ENCODE measurements at regions not wholly inside any gene's neighbourhood (a gene's known extent, or its start where the extent isn't known, plus 50 kb on each side); places are given as distances from the start of the nearest gene placed in this dataset.
"Not testable (repeated sequence)": the region's sequence is repeated elsewhere in the genome, so short reads cannot be mapped to it uniquely, and the experiment has no call there.

DNA sequence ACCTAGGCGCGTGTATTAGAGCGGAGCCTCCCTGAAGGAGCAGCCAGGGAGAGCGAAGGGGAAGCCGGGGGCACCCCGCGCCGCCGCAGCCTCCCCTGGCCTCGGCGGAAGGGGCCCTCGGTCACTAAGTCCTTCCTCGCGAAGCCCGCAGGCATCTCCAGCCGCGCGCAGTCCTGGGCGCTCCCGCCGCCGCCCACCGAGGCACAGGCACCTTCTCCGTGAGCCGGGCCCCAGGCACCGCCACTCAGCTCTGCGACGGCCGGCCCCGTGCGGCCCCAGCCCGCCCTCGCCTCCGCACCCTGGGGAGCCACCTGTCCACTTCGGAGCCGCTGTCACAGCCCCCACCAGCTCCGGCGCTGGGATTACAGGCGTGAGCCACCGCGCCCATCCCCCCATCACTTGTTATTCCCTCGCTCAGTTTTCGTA, 80.8 kb downstream of the ZNF467 start:
- H3K9me3 ChIP-seq (ENCODE audit: control insufficient read depth, low read depth, low read length) = no peaks in the 10 kb centered on the region
- H3K9ac ChIP-seq (ENCODE audit: low read length) = no peak overlapping the region
- peak overlapping the region; percentile 68 for H3K4me3 ChIP-seq (ENCODE audit: low read length)
- H3K27me3 ChIP-seq (ENCODE audit: control insufficient read depth, insufficient read depth, low read length) = peaks cover 9% of the 10 kb centered on the region
- H3K27ac ChIP-seq (ENCODE audit: low read length) = no peak overlapping the region
- H3K36me3 ChIP-seq (ENCODE audit: control insufficient read depth, low read depth, low read length) = no peaks in the 10 kb centered on the region
- no peaks in the 10 kb centered on the region for H3K4me1 ChIP-seq (ENCODE audit: control insufficient read depth, low read depth, low read length)

- H3K36me3 ChIP-seq (ENCODE audit: control insufficient read depth, low read depth, low read length) = no peaks in the 10 kb centered on the region
- no peaks in the 10 kb centered on the region for H3K9me3 ChIP-seq (ENCODE audit: control insufficient read depth, low read depth, low read length)
- peaks cover 9% of the 10 kb centered on the region for H3K27me3 ChIP-seq (ENCODE audit: control insufficient read depth, insufficient read depth, low read length)
- no peak overlapping the region for H3K27ac ChIP-seq (ENCODE audit: low read length)
- no peak overlapping the region for H3K9ac ChIP-seq (ENCODE audit: low read length)
- no peaks in the 10 kb centered on the region for H3K4me1 ChIP-seq (ENCODE audit: control insufficient read depth, low read depth, low read length)
- peak overlapping the region; percentile 68 for H3K4me3 ChIP-seq (ENCODE audit: low read length)
Measured at GRCh38 chr7:149692056-149692455, 81.3 kb downstream of the ZNF467 start.

- H3K4me1 ChIP-seq (ENCODE audit: control insufficient read depth, low read depth, low read length) = peaks cover 5% of the 10 kb centered on the region
- no peaks in the 10 kb centered on the region for H3K9me3 ChIP-seq (ENCODE audit: control insufficient read depth, low read depth, low read length)
- no peak overlapping the region for H3K9ac ChIP-seq (ENCODE audit: low read length)
- no peak overlapping the region for H3K27ac ChIP-seq (ENCODE audit: low read length)
- peaks cover 9% of the 10 kb centered on the region for H3K27me3 ChIP-seq (ENCODE audit: control insufficient read depth, insufficient read depth, low read length)
- no peak overlapping the region for H3K4me3 ChIP-seq (ENCODE audit: low read length)
- H3K36me3 ChIP-seq (ENCODE audit: control insufficient read depth, low read depth, low read length) = no peaks in the 10 kb centered on the region
Measured at GRCh38 chr7:149690688-149691446, 82.5 kb downstream of the ZNF467 start.

GRCh38 chr7:149689291-149689721, 84.1 kb downstream of the ZNF467 start:
- Histone ChIP-seq H3K9ac (ENCODE audit: low read length) (no peak overlapping the region), H3K4me3 (ENCODE audit: low read length) (no peak overlapping the region), H3K4me1 (ENCODE audit: control insufficient read depth, low read depth, low read length) (peaks cover 9% of the 10 kb centered on the region), H3K36me3 (ENCODE audit: control insufficient read depth, low read depth, low read length) (no peaks in the 10 kb centered on the region), H3K9me3 (ENCODE audit: control insufficient read depth, low read depth, low read length) (no peaks in the 10 kb centered on the region), H3K27me3 (ENCODE audit: control insufficient read depth, insufficient read depth, low read length) (peaks cover 9% of the 10 kb centered on the region), H3K27ac (ENCODE audit: low read length) (no peak overlapping the region)

GRCh38 chr7:149688836-149689235, 84.6 kb downstream of the ZNF467 start:
- Histone ChIP-seq H3K9ac (ENCODE audit: low read length) (no peak overlapping the region), H3K4me3 (ENCODE audit: low read length) (no peak overlapping the region), H3K9me3 (ENCODE audit: control insufficient read depth, low read depth, low read length) (no peaks in the 10 kb centered on the region), H3K27ac (ENCODE audit: low read length) (no peak overlapping the region), H3K4me1 (ENCODE audit: control insufficient read depth, low read depth, low read length) (peaks cover 9% of the 10 kb centered on the region), H3K27me3 (ENCODE audit: control insufficient read depth, insufficient read depth, low read length) (peaks cover 9% of the 10 kb centered on the region), H3K36me3 (ENCODE audit: control insufficient read depth, low read depth, low read length) (no peaks in the 10 kb centered on the region)

DNA sequence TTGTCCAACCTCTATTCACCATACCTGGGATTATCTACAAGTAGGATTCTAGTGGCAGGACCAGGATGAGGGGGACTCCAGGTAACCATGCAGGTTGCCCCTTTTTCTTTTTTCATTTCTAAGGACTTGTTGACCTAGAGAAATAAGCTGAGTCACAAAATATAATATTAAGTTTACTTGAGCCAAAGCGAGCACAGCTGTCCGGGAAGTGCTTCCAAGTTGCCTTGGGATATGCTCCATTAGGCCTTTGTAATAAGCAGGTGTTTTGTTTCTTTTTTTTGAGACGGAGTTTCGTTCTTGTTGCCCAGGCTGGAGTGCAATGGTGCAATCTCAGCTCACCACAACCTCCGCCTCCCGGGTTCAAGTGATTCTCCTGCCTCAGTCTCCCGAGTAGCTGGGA, 85.6 kb downstream of the ZNF467 start:
- not testable (repeated sequence) for H3K27me3 ChIP-seq (ENCODE audit: control insufficient read depth, insufficient read depth, low read length); H3K36me3 ChIP-seq (ENCODE audit: control insufficient read depth, low read depth, low read length); H3K9me3 ChIP-seq (ENCODE audit: control insufficient read depth, low read depth, low read length); H3K9ac ChIP-seq (ENCODE audit: low read length); H3K27ac ChIP-seq (ENCODE audit: low read length); H3K4me3 ChIP-seq (ENCODE audit: low read length)
- H3K4me1 ChIP-seq (ENCODE audit: control insufficient read depth, low read depth, low read length) = peaks cover 13% of the 10 kb centered on the region

DNA sequence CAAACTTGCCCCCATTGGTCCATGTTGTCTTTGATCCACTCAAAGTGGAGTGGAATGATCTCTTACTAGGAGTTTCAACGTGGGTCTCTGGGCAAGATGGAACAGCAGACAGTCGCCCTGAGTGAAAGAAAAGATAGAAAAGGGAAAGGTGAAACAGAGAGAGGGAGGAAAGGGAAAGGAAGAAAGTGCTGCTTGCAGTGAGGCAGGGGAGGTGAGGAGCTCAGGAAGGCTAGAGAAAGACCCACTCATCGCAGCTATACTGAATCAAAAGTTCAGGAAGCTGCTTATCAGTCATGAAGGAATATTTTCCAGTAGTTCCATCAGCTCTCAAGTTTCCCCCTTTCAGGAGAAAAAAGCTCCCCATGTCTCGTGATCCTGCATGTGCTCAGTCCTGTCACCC, 86.9 kb downstream of the ZNF467 start:
- Histone ChIP-seq H3K27ac (ENCODE audit: low read length) (no peak overlapping the region), H3K27me3 (ENCODE audit: control insufficient read depth, insufficient read depth, low read length) (no peaks in the 10 kb centered on the region), H3K36me3 (ENCODE audit: control insufficient read depth, low read depth, low read length) (no peaks in the 10 kb centered on the region), H3K9me3 (ENCODE audit: control insufficient read depth, low read depth, low read length) (no peaks in the 10 kb centered on the region), H3K4me3 (ENCODE audit: low read length) (no peak overlapping the region), H3K4me1 (ENCODE audit: control insufficient read depth, low read depth, low read length) (peaks cover 24% of the 10 kb centered on the region), H3K9ac (ENCODE audit: low read length) (no peak overlapping the region)

DNA sequence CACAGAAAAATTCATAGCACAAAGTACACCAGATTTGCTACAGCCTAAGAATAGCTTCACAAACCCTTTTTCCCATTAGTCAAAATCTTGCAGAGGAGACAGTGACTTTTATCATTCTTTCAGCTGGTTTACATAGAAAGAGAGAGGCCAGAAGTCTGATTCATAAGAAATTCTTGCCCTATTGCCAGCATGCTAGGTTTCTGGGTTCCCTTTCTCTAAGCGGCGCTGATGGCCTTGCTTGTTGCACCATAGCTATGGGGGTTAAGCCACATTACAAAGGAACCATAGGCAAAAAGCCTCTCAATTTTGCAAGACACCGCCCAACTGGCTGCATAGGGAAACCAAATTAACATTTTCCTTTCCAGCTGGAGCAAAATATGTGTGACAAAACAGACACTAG, 87.4 kb downstream of the ZNF467 start:
- peaks cover 26% of the 10 kb centered on the region for H3K4me1 ChIP-seq (ENCODE audit: control insufficient read depth, low read depth, low read length)
- no peaks in the 10 kb centered on the region for H3K27me3 ChIP-seq (ENCODE audit: control insufficient read depth, insufficient read depth, low read length)
- no peaks in the 10 kb centered on the region for H3K9me3 ChIP-seq (ENCODE audit: control insufficient read depth, low read depth, low read length)
- no peaks in the 10 kb centered on the region for H3K36me3 ChIP-seq (ENCODE audit: control insufficient read depth, low read depth, low read length)
- no peak overlapping the region for H3K9ac ChIP-seq (ENCODE audit: low read length)
- no peak overlapping the region for H3K4me3 ChIP-seq (ENCODE audit: low read length)
- H3K27ac ChIP-seq (ENCODE audit: low read length) = no peak overlapping the region

- H3K36me3 ChIP-seq (ENCODE audit: control insufficient read depth, low read depth, low read length) = no peaks in the 10 kb centered on the region
- peaks cover 26% of the 10 kb centered on the region for H3K4me1 ChIP-seq (ENCODE audit: control insufficient read depth, low read depth, low read length)
- H3K4me3 ChIP-seq (ENCODE audit: low read length) = no peak overlapping the region
- H3K27me3 ChIP-seq (ENCODE audit: control insufficient read depth, insufficient read depth, low read length) = no peaks in the 10 kb centered on the region
- no peaks in the 10 kb centered on the region for H3K9me3 ChIP-seq (ENCODE audit: control insufficient read depth, low read depth, low read length)
- no peak overlapping the region for H3K27ac ChIP-seq (ENCODE audit: low read length)
- no peak overlapping the region for H3K9ac ChIP-seq (ENCODE audit: low read length)
Measured at GRCh38 chr7:149685455-149685854, 87.9 kb downstream of the ZNF467 start.

- H3K4me3 ChIP-seq (ENCODE audit: low read length) = no peak overlapping the region
- no peak overlapping the region for H3K9ac ChIP-seq (ENCODE audit: low read length)
- no peaks in the 10 kb centered on the region for H3K9me3 ChIP-seq (ENCODE audit: control insufficient read depth, low read depth, low read length)
- H3K36me3 ChIP-seq (ENCODE audit: control insufficient read depth, low read depth, low read length) = no peaks in the 10 kb centered on the region
- peaks cover 26% of the 10 kb centered on the region for H3K4me1 ChIP-seq (ENCODE audit: control insufficient read depth, low read depth, low read length)
- H3K27ac ChIP-seq (ENCODE audit: low read length) = no peak overlapping the region
- no peaks in the 10 kb centered on the region for H3K27me3 ChIP-seq (ENCODE audit: control insufficient read depth, insufficient read depth, low read length)
Measured at GRCh38 chr7:149683898-149684297, 89.5 kb downstream of the ZNF467 start.

DNA sequence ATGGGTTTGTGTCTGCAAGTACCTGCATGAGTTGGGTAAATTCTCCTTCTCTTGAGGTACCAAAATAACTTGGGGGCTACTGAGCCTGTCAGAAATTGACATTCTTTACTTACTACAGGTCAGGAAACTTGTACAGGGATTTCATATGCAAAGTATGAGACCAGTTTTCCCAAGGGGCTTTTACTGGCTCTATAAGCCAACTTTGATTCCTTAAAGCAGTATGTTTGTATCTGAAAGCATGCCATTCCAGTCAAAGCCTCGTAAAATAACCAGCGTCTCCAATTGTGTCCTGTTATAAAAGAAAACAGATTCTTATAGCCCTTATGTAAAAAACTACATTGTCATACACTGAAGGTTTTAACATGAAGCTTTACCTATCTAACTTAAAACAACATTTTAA, 90.2 kb downstream of the ZNF467 start:
- Histone ChIP-seq H3K4me3 (ENCODE audit: low read length) (no peak overlapping the region), H3K27me3 (ENCODE audit: control insufficient read depth, insufficient read depth, low read length) (no peaks in the 10 kb centered on the region), H3K27ac (ENCODE audit: low read length) (no peak overlapping the region), H3K4me1 (ENCODE audit: control insufficient read depth, low read depth, low read length) (peaks cover 26% of the 10 kb centered on the region), H3K9me3 (ENCODE audit: control insufficient read depth, low read depth, low read length) (no peaks in the 10 kb centered on the region), H3K9ac (ENCODE audit: low read length) (no peak overlapping the region), H3K36me3 (ENCODE audit: control insufficient read depth, low read depth, low read length) (no peaks in the 10 kb centered on the region)

DNA sequence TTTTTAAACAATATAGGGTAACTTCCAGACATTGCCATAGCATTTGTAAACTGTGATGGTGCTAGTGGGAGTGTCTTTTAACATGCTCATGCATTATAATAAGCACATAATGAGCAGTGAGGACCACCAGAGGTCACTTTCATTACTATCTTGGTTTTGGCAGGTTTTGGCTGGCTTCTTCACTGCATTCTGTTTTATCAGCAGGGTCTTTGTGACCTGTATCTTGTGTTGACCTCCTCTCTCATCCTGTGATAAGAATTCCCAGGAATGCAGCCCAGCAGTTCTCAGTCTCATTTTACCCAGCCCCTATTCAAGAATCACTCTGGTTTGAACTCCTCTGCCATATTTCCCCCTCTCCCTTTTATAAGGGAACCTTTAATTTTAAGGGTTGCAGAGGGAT, 91.3 kb downstream of the ZNF467 start:
- Histone ChIP-seq H3K36me3 (ENCODE audit: control insufficient read depth, low read depth, low read length) (no peaks in the 10 kb centered on the region), H3K9me3 (ENCODE audit: control insufficient read depth, low read depth, low read length) (no peaks in the 10 kb centered on the region), H3K9ac (ENCODE audit: low read length) (no peak overlapping the region), H3K27me3 (ENCODE audit: control insufficient read depth, insufficient read depth, low read length) (no peaks in the 10 kb centered on the region), H3K27ac (ENCODE audit: low read length) (no peak overlapping the region), H3K4me1 (ENCODE audit: control insufficient read depth, low read depth, low read length) (peaks cover 26% of the 10 kb centered on the region), H3K4me3 (ENCODE audit: low read length) (no peak overlapping the region)
